RWPE2 (cell line): ENCODE measurements at regions not wholly inside any gene's neighbourhood (a gene's known extent, or its start where the extent isn't known, plus 50 kb on each side); places are given as distances from the start of the nearest gene placed in this dataset.

Experiments
- ATAC-seq: fragments of 200-7000 bp; cut with Tn5 transposase; 3 replicates; pipeline ENCODE4 v1.9.1; 2021; ENCODE audit warnings: low read depth
- DNase-seq: peaks from one replicate; pipeline ENCODE4 v3.0.0-alpha.2; 2020; ENCODE audit warnings: low spot score
- H3K27ac ChIP-seq: fragments of 450-650 bp; 2 replicates; pipeline ENCODE4 v1.5.1; 2017; ENCODE audit warnings: mild to moderate bottlenecking; ENCODE audit not compliant: poor library complexity, severe bottlenecking
- H3K27me3 ChIP-seq: fragments of 250-450 bp; sonication (Bioruptor Pico); 2 replicates; pipeline ENCODE4 v1.5.1; 2021; ENCODE audit warnings: mild to moderate bottlenecking, moderate library complexity; ENCODE audit not compliant: insufficient read depth, poor library complexity, severe bottlenecking
- H3K36me3 ChIP-seq: fragments of 250-450 bp; sonication (Bioruptor Pico); 2 replicates; pipeline ENCODE4 v1.5.1; 2020; ENCODE audit warnings: low read depth, mild to moderate bottlenecking, moderate library complexity
- H3K4me1 ChIP-seq: fragments of 250-450 bp; sonication (Bioruptor Pico); 2 replicates; pipeline ENCODE4 v1.5.1; 2021; ENCODE audit warnings: mild to moderate bottlenecking, moderate library complexity; ENCODE audit not compliant: insufficient read depth, poor library complexity, severe bottlenecking
- H3K4me3 ChIP-seq: fragments of 250-450 bp; sonication (Bioruptor Pico); 2 replicates; pipeline ENCODE4 v1.5.1; 2021; ENCODE audit warnings: mild to moderate bottlenecking, moderate library complexity; ENCODE audit not compliant: severe bottlenecking
- H3K9me3 ChIP-seq: fragments of 250-450 bp; sonication (Bioruptor Pico); 2 replicates; pipeline ENCODE4 v1.5.1; 2021; ENCODE audit warnings: mild to moderate bottlenecking, moderate library complexity; ENCODE audit not compliant: severe bottlenecking
- TF ChIP-seq, protein P1 (sequence below): fragments of 450-650 bp; IDR thresholded peaks from one replicate; pipeline ENCODE4 v1.5.1; 2017; ENCODE audit warnings: mild to moderate bottlenecking, moderate library complexity; ENCODE audit not compliant: poor library complexity, severe bottlenecking

DNA sequence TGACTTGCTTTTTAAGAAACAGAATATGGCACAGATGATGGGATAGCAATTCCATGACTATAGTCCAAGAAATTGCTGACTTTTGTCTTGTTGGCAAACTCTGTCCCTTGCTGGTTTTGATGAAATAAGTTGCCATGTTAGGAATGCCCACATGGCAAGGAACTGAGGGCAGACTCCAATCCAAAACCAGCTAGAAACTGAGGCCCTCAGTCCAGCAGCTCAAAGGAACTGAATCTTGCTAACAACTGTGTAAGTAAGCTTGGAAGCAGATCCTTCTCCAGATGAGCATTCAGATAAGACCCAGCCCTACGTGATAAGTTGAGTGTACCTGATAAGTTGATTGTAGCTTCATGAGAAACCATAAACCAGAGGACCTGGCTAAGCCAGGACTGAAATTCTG is 64.3 kb upstream of the BMPER start:
- peak overlapping the region; percentile 15 for H3K27ac ChIP-seq
- no peaks in the 10 kb centered on the region for H3K27me3 ChIP-seq
- peaks cover 4% of the 10 kb centered on the region for H3K4me1 ChIP-seq
- no peak overlapping the region for H3K4me3 ChIP-seq
- TF ChIP-seq, protein P1, sequence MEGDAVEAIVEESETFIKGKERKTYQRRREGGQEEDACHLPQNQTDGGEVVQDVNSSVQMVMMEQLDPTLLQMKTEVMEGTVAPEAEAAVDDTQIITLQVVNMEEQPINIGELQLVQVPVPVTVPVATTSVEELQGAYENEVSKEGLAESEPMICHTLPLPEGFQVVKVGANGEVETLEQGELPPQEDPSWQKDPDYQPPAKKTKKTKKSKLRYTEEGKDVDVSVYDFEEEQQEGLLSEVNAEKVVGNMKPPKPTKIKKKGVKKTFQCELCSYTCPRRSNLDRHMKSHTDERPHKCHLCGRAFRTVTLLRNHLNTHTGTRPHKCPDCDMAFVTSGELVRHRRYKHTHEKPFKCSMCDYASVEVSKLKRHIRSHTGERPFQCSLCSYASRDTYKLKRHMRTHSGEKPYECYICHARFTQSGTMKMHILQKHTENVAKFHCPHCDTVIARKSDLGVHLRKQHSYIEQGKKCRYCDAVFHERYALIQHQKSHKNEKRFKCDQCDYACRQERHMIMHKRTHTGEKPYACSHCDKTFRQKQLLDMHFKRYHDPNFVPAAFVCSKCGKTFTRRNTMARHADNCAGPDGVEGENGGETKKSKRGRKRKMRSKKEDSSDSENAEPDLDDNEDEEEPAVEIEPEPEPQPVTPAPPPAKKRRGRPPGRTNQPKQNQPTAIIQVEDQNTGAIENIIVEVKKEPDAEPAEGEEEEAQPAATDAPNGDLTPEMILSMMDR, result no peak
- no peaks in the 10 kb centered on the region for H3K36me3 ChIP-seq
- DNase-seq (no peak), ATAC-seq (no peak)
- H3K9me3 ChIP-seq, result no peaks in the 10 kb centered on the region

DNA sequence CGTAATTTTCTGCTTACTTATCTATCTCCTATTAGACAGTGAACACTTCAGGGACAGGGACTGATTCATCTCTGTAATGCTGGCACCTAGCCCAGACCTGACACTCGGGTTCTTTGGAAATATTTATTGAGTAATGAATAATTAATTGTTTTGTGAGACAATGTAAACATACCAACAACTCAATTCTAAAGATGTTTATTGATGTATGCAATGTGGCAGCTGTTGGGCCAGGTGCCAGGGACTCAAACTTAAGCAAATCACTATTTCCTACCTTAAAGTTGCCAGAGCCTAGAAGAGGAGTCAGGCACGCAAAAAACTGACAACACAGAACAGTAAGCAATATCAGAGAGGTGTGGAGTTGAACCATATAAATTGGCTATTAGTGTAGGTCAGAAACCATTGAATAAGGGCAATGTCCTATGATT is 63.6 kb upstream of the BMPER start:
- H3K27me3 ChIP-seq, result no peaks in the 10 kb centered on the region
- DNase-seq, result no peak
- no peaks in the 10 kb centered on the region for H3K36me3 ChIP-seq
- TF ChIP-seq, protein P1, result no peak
- H3K4me1 ChIP-seq, result peaks cover 4% of the 10 kb centered on the region
- no peak overlapping the region for H3K4me3 ChIP-seq
- H3K27ac ChIP-seq, result peak overlapping the region; percentile 15
- H3K9me3 ChIP-seq, result no peaks in the 10 kb centered on the region
- peak; percentile 80 for ATAC-seq

DNA sequence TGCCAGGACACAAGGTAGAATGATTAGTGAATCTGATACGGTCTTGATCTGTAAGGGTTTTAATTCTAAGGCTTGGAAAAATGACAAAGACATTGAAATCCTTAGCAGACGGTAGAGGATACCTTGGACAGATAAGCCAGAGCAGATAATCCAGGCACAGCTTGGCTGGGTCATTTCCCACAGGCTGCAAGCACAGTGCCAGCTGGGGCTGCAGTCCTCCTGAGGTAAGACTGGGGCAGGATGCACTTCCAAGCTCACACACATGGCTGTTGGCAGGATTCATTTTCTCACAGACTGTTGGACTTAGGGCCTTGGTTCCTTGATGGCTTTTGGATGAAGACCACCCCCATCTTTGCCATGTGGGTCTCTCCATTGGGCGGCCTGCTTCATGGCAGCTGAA is 63.2 kb upstream of the BMPER start:
- Histone ChIP-seq H3K36me3 (no peaks in the 10 kb centered on the region), H3K9me3 (no peaks in the 10 kb centered on the region), H3K4me3 (no peak overlapping the region), H3K27ac (peak overlapping the region; percentile 15), H3K27me3 (no peaks in the 10 kb centered on the region), H3K4me1 (peaks cover 4% of the 10 kb centered on the region)
- ATAC-seq (peak; percentile 55; the same call in 2 of the 3 replicates), DNase-seq (no peak)
- TF ChIP-seq, protein P1, result no peak

DNA sequence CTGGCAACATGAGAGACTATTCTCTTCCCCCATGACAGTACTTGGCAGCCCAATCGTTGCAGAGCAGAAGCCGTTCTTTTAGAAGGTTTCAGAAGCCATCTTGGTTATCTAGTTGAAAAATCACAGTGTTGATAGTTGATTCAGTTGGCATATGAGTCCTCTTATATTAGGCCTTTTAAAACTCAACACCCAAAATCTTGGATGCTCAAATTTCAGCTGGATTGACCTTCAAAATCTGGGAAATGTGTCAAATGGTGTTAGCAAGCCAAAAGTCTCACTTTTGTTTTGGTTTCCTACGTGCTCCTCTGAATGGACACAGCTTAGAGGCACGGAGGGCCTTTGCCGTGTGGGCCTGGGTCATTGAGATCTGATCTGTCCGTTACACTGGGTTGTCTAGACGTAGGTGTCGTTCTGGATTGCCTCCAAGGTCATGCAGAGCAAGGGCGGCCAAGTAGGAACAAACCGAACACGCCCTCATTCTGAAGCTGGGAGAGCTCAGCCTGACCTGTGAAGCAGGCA is 59.3 kb upstream of the BMPER start:
- H3K36me3 ChIP-seq, result no peaks in the 10 kb centered on the region
- H3K27me3 ChIP-seq, result no peaks in the 10 kb centered on the region
- no peak overlapping the region for H3K4me3 ChIP-seq
- no peak for DNase-seq
- no peak overlapping the region for H3K27ac ChIP-seq
- ATAC-seq, result no peak
- H3K4me1 ChIP-seq, result peaks cover 4% of the 10 kb centered on the region
- H3K9me3 ChIP-seq, result no peaks in the 10 kb centered on the region
- TF ChIP-seq, protein P1, result no peak

DNA sequence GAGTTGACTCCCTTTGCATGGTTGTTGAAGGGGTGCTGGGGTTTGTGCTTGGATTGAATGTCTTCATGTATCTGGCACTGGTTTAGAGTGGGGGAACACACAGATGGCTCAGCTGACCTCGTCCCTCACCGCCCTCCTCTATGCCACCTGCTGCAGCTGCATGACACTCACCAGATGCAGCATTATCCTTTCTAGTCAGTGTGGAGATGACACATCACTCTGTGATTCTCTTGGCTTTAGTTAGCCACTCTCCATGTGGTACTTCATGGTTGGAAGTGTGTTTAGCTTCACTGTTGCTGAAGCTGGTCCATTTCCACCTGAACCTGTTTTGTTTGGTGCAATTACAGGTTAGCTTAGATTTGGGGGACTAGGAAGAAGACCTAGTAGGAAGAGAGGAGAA is 56.3 kb upstream of the BMPER start:
- H3K27me3 ChIP-seq, result no peaks in the 10 kb centered on the region
- TF ChIP-seq, protein P1, result no peak

More for the DNA sequence above, 56.3 kb upstream of the BMPER start:
- DNase-seq (no peak), ATAC-seq (no peak)
- H3K4me3 ChIP-seq, result no peak overlapping the region
- no peaks in the 10 kb centered on the region for H3K4me1 ChIP-seq
- no peaks in the 10 kb centered on the region for H3K36me3 ChIP-seq
- no peaks in the 10 kb centered on the region for H3K9me3 ChIP-seq
- no peak overlapping the region for H3K27ac ChIP-seq
